GM21423 (cell line): ENCODE measurements at regions not wholly inside any gene's neighbourhood (a gene's known extent, or its start where the extent isn't known, plus 50 kb on each side); places are given as distances from the start of the nearest gene placed in this dataset.

Experiments
- ATAC-seq: cut with Tn5 transposase; IDR thresholded peaks from one replicate; pipeline ENCODE4 v1.9.1; 2021; ENCODE audit warnings: mild to moderate bottlenecking, moderate library complexity; ENCODE audit not compliant: unreplicated experiment

DNA sequence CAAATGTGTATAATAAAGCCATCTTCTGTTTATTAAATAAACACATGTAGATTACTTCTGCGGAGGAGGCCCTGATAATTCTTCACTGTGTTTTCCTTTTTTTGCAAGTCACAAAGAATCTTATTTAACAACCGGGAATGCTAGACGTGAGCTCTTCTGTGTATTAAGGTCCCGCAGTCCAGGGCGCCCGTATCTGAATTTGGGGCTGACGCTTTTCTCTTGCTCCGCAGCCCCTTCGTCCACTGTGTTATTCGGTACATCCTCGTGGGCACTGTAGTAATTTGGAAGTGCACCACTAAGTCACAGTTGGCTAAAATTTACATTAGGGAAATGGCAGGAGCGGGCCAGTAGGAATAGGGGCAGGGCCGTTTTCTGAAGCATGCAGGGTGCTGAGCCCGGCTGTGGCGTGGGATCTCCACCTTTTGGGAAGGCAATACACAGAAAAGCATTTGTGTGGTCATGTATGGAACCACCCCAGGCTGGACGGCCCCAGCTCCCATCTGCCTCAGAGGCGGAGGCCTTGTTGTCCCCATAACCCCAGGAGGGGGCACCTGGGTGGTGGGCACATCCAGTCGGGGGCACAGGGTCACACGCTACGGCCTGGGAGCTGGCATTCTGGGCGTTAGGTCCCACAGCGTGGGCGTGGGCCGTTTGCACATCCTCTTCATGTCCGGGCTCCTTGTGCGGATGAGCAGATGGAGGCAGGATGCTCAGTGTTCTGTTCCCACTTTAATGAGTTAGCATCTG lies 258.7 kb upstream of the IRX4 start:
- ATAC-seq, result no peak

DNA sequence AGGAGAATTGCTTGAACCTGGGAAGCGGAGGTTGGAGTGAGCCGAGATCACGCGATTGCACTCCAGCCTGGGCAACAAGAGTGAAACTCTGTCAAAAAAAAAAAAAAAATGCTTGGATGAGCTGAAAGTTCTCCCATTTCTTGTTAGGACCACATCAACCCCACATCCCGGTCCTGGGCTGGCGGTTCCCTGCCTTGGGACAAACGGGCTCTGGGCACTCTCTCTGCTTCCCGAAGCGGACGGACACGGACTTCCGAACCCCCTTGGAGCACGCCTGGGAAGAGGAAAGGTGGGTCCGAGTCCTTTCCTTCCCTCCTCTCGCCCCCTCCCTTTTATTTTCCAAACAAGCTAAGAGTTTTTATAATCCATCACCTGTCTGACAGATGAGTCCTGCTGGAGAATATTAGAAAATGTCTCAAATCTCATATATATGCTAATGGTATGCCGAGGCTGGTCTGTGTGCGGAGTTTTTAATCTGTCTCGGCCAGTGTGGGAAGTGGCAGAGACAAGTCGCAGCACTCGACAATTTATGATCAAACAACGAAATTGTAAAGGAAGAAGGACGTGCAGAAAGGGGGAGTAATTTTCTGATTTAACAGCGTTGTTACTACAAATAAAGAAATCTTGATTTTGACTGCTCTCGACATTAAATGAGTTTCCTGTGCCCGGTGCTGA lies 257.9 kb upstream of the IRX4 start:
- no peak for ATAC-seq

DNA sequence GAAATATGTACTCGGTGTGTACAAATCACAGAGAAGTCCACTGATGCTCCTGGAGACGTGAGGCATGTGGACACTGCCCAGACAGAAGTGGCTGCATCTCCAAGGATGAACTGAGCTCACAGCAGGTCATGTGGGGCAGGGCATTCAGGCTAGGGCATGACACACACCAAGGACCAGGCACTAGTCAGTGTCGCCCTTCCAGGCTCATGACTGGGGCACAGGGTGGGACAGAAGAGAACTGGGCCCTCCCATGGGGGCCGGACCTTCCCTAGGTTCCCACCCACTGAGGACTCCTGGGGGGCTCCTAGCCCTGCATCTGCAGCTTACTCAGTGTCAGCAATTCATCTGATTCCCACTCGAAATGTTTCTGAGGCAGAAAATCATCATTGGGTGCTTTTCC lies 256.8 kb upstream of the IRX4 start:
- ATAC-seq, result no peak

DNA sequence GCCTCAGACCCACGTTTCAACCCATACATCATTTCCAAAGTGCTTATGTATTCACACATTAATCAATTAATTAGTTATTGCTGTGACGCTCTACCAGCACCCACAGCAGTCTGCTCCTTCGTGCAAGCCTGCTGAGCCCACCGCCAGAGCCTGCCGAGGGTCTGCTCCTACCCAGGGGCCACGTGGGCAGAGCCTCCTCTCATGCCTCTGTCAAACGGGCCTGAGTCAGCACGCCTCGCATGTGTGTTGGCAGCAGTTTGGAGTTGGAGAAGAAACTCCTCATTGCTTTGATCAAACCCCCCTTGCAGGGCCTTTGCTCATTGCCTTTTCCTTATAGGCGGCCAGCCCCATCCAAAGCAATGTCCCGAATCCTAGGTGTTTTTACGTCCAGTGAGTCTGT lies 256.2 kb upstream of the IRX4 start:
- ATAC-seq, result no peak

DNA sequence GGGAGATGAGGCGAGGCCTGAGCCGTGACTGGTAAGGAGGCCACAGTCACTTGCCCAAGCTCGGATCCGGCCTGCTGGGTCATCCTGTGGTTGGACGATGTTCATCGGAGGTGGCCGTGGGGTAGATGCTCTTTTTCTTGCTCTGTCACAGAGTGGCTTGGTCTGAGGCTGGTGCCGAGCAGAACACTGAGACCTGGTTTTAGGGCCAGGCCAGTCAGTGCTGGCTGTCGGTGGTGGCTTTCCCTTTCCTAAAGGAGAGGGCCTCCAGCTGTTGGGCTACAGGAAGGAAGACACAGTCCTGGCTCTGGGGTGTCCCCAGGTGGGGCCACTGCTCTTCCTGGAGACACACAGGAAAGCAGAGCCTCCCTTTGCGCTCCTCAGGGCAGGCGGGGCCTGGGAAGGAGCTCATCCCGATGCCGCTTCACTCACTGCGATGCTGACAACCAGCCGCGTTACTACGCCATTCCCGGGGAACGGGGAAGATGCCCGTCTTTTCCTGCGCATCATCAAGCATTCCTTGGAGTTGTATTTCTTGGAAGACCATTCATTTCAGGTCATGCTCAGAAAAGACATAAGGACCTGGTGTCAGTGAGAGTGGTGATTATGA lies 254.8 kb upstream of the IRX4 start:
- ATAC-seq, result no peak

DNA sequence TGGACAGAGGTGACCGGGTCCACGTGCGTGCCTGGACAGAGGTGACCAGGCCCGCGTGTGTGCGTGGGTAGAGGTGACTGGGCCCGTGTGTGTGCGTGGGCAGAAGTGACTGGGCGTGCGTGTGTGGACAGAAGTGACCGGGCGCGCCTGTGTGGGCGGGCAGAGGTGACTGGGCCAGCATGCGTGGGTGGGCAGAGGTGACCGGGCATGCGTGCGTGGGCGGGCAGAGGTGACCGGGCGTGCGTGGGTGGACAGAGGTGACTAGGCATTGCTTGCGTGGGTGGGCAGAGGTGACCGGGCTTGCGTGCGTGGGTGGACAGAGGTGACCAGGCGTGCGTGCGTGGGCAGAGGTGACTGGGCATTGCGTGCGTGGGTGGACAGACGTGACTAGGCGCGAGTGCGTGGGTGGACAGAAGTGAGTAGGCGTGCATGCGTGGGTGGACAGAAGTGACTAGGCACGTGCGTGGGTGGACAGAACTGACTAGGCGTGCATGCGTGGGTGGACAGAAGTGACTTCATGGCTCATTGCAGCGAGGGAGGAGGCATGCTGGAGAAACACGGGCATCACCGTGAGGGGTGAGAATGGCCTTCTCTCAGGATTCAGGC lies 254.1 kb upstream of the IRX4 start:
- ATAC-seq, result no peak

DNA sequence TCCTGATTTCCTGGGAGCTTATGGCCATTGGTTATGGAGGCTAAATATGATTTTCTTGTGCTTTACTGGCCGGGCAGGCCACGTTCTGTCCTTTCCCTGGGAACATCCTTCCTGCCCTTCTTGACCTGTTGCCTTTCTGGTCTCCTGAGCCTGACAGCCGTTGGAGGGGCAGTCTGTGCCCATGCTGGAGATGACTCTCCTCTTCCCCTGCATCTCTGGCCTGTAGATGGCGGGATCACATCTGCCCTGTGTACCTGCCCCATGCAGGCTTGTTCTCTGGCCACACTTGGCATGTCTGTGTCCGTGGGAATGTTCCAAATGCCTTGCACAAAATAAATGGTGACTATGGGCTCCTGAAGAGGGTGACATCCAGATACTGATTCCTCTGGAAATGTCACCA lies 253.1 kb upstream of the IRX4 start:
- ATAC-seq, result no peak

DNA sequence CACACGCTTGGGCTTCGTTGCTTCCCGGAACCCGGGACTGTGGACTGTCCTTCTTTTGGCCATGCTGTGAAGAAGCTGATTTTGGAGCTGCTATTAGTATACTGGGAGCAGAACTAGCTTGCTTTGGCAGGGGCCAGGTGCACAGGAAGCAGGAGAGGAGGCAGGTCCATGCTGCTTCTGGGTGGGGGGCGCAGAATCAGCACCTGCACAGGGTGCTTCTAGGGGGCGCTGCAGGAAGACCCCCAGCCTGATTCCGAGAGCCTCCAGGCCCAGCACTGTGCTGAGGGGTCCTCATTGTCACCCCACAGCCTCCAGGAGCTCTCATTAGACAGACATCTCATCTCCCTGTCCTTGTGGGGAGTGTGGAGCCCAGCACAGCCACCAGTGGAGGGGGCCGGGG lies 252.6 kb upstream of the IRX4 start:
- no peak for ATAC-seq

DNA sequence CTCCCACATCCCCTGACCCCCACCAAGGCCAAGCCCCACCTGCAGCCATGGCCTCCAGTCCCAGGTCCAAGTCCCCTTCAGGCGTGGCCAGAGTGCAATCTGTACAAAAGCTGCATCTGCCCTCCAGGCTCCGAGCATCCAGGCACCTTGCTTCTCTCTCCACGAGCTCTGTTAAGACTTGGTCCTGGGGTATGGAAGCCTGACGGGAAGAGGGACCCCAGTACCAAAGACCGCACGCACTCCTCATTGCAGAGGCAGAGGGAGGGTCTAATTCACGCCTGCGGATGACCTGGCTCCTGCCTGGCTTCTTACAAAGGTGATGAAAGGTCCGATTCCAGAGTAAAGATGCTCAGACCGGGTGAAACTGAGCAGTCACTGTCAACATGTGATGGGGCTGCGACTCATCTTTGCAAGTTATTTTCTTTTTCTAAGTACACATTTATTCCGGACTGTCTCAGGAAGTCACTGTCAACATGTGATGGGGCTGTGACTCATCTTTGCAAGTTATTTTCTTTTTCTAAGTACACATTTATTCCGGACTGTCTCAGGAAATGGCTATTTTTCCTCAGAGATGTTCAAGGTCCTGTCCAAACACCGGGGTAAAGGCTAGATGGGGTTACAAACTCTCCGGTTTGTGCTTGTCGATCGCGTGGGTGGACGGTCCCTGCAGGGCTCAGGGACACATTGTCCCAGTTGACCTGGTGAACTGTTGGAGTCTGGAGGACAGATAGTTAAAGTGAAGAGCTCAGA lies 252.0 kb upstream of the IRX4 start:
- ATAC-seq, result no peak

DNA sequence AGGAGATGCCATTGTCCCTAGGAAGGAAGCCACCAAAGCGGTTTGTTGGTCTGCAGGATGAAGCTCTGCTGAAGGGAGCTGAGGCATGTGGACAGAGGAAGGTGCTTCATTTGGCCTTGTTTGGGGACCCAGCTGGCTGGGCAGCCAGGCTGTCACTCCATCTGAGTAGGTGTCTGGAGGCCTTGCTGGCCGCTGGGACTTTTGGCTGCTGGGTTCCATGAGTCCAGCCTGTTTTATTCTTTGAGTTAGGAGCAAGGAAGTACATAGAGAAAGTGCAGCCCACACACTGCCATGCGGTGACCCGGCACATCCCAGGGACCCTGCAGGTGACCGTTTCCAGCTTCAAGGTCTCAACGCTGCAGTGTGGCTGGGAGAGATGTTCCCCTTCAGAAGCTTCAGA lies 251.2 kb upstream of the IRX4 start:
- ATAC-seq, result no peak

DNA sequence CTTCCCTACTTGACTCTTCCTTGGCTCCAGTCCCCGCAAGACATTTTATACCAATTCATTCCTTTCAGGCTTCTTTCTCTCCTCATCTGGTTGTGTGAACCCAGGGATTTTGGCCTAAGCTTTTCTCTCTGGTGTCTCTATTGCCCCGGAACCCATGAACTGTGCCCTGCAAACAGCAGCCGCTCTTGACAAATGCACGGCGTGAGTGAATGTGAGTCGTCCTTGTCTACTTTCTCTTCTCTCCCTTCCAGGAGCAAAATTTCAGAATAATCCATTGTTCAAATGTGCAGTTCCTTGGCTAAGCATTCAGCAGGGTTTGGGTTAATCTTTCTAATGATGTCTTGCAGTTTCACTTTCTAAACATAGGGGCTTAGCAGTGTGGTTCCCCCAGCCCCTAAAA lies 250.4 kb upstream of the IRX4 start:
- no peak for ATAC-seq

DNA sequence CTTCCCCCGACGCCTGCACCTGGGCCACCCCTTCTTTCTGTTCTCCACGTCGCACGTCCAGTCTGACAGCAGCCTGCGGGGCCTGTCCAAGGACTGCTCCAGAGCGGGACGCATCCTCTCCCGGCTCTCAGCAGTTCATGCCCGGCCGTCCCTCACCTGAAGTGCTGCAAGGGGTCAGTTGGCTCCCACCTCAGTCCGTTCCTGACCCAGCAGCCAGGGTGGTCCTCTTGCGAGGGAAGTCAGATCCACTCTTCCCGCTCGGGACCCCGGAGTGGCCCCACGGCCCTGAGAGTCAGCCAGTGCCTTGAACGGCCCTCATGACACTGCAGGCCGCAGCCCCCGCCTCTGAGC lies 249.7 kb upstream of the IRX4 start:
- no peak for ATAC-seq

DNA sequence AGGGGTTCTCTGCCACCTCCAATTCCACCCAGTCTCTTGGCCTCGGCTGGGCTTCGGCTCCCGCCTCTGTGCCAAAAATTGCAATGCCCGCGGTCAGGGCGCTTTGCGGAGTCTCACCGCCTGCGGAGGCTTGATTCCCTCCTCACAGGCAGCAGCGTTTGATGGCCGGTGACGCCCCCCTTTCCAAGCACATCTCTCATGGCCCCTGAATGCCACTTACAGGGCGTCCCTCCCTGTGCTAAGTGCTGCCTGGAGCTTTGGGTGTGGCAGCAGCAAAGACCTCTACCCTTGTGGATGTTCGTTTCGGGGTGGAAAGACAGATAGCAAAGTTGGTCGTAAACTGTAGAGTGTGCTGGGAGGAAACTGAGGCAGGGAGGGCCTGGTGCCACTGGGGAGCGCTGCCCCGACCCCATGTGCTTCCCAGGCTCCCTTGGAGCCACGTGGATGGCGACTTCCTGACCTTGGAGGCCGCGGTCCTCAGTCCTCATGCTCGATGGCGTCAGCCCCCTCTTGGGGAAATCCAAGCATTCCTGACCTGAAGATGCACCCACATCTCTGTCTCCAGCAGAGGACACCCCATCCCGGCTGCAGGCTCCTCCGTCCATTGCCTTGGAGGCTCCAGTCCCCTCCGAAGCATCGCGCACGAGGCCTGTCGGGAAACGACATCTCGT lies 249.2 kb upstream of the IRX4 start:
- no peak for ATAC-seq

DNA sequence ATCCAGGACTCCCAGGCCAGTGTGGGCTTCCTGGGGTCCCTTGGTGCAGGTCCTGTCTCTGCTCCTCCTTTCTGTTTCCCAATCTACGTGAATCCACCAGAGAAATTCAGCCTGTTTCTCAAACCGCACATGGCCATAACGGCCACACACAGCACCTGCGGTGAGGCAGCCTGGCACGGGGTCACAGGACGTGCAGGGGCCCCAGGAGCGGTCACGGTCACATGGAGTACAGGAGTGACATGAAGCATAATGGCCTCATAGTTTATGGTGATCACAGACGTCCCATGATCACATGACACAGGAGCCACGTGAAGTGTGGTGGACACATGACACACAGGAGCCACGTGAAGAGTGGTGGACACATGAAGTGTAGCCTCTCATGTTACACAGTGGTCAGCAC lies 248.5 kb upstream of the IRX4 start:
- no peak for ATAC-seq

DNA sequence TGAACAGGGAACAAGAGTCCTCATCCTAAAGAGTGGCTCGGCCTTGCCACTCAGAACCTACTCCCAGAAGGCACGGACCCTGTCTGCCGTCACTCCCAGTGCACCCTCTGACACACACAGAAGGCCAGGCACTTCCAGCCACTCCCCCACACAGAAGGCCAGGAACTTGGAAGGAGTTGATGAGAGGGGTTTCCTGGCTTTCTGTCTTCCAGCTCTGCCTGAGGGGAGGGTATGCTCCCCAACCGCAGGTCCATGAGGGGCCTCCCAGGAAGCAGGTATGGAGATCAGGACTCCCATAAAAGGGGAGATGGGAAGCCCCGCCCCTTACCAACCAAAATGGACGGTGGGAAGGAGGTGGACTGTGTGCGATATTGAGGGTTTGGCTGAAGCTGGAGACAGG lies 247.6 kb upstream of the IRX4 start:
- ATAC-seq, result no peak

DNA sequence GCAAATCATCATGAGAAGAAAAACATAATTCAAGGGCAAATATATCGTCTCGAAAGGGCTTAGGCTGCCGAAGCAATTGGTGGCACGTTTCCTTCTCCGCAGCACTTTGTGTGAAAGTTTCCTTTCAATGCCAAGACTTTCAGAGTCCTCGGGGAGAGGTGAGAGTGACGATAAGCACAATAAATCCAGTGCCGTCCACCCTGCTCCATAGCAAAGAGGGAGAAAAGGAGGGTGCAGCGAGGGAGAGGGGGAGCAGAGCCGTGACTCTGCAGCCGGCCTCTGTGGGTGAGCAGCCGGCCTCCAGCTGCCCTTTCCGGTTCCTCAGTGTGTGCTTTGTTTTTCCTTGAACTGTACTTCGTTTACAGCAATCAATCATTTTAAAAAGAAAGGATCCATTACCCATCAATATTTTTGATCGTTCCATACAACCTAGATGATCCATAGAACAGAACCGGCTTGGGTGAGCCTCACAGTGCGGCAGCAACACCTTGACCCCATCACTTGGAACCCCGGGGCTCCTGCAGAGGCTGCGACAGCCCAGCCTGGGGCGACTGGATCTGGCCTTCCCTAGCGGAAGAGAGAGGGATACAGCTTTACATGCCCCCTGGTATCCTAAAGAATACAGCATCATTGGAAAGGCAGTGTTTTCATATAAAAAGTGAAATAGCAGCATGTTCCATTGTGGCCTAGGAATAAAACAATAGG lies 247.0 kb upstream of the IRX4 start:
- ATAC-seq, result no peak

DNA sequence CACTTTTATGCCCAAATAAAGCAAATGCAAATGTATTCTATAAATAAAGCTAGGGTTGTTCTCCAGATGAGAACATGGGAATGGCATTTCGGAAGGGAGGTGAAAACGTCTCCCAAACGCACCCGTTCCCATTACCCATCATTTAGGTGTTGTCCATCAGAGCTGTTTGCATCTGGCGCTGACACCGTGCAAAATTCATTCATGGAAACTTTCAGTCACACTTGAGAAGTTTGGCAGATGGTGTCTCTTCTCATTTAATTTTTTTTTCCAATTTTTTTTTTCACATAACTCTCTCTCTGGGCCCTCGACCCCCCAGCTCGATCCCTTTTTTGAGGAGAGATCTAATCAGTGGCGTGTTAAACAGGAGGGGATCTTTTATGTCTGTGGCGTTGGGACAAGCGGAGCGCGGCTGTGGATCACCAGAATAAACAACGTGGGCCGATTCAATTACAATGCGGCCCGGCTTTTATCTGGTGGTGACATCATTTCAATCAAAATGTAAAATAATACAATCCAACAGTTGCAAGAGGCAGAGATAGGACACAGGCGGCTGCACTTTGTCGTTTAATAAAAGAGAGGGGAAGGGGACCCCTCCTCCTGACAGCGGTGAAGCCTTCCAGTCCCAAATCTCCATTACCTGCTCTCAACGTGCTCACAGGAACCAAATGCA lies 246.1 kb upstream of the IRX4 start:
- no peak for ATAC-seq

DNA sequence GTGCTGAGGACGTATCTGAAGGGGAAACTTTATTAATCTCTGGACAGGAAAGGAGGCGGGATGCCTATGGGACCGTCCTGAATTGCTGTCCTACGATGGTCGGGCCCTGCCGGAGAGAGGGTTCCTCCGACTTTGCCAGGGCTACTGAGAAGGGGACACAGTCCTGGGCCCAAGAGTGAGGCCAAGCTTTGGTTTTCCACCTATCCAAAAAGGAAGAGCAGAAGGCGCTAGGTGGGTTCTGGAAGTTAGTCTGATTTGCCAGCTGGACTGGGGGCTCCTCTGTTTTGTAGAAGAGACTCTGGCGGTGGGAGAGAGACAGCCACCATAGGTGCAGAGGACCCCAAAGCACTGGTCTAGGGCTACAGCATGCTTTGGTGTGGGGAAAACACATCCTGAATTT lies 243.8 kb upstream of the IRX4 start:
- ATAC-seq, result no peak

DNA sequence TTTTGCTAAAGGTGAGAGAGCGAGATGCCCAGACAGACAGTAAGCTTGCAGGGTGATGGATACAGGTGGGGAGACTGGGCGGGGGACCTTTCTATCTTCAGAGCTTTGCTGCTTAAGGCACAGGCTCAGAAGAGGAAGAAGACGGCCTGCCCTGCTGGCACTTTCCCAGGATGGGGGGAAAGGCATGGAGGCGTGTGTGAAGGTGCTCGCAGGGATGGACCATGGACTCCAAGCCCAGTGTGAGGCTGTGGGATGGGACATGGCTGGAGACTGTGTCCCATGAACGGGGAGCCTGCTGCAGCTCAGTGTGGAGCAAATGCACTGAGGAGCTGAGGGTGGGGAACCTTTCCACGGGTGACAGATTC lies 243.2 kb upstream of the IRX4 start:
- ATAC-seq, result no peak
